Naive thymus-derived CD4-positive, alpha-beta T cell (primary cell): ENCODE measurements at regions not wholly inside any gene's neighbourhood (a gene's known extent, or its start where the extent isn't known, plus 50 kb on each side); places are given as distances from the start of the nearest gene placed in this dataset.

Source experiments
- ATAC-seq: fragments of 150-1000 bp; cut with Tn5 transposase; 2 replicates; pipeline ENCODE4 v1.10.0; 2021; ENCODE audit warnings: mild to moderate bottlenecking, moderate library complexity
- CTCF ChIA-PET: fragments of 350-600 bp; sonication (Branson Sonifier 250); formaldehyde crosslinking; loops from one replicate; lab custom pipeline; 2021; ENCODE audit warnings: antibody characterized with exemption; lab: Charles Lee
- POLR2A ChIA-PET: fragments of 350-600 bp; sonication (Branson Sonifier 250); formaldehyde crosslinking; loops from one replicate; lab custom pipeline; 2021; ENCODE audit warnings: antibody characterized with exemption, inconsistent platforms; lab: Charles Lee
- DNase-seq, 9 donors: peaks; one replicate each; pipeline versions ENCODE4 v3.0.0 to v3.0.0-alpha.2; 2020 to 2022; ENCODE audit warnings: mixed read lengths in 1 of 9
- H3K27ac ChIP-seq: one replicate; pipeline ENCODE4 v1.7.0; 2013; ENCODE audit warnings: mild to moderate bottlenecking, low read depth, low read length, moderate library complexity
- H3K27me3 ChIP-seq, 2 donors: one replicate each; pipeline ENCODE4 v1.7.0; 2013; ENCODE audit warnings: low read length in 2 of 2, mild to moderate bottlenecking in 2 of 2, moderate library complexity in 2 of 2; ENCODE audit not compliant: control insufficient read depth in 2 of 2, insufficient read depth in 2 of 2
- H3K36me3 ChIP-seq, 3 experiments: 1 replicate in 2 of 3; 2 replicates in 1 of 3; pipeline ENCODE4 v1.7.0; 2013; ENCODE audit warnings: low read length in 3 of 3, mild to moderate bottlenecking in 3 of 3, moderate library complexity in 1 of 3; ENCODE audit not compliant: insufficient read depth in 3 of 3, control insufficient read depth in 2 of 3
- H3K4me1 ChIP-seq, 2 donors: one replicate each; pipeline ENCODE4 v1.7.0; 2013; ENCODE audit warnings: low read length in 2 of 2, mild to moderate bottlenecking in 2 of 2, moderate library complexity in 1 of 2; ENCODE audit not compliant: control insufficient read depth in 2 of 2, insufficient read depth in 2 of 2
- H3K4me3 ChIP-seq: 2 replicates; pipeline ENCODE4 v1.7.0; 2013; ENCODE audit warnings: mild to moderate bottlenecking, low read length
- H3K9me3 ChIP-seq, 3 experiments: 1 replicate in 2 of 3; 2 replicates in 1 of 3; pipeline ENCODE4 v1.7.0; 2013; ENCODE audit warnings: low read length in 3 of 3; ENCODE audit not compliant: control insufficient read depth in 2 of 3
- H3K27ac Mint-ChIP-seq, 9 donors: one replicate each; pipeline ENCODE4 v1.8.0; 2020 to 2022; ENCODE audit warnings: mixed read lengths in 9 of 9, mild to moderate bottlenecking in 8 of 9, moderate library complexity in 5 of 9, inconsistent platforms in 2 of 9
- H3K27me3 Mint-ChIP-seq, 5 donors: one replicate each; pipeline ENCODE4 v1.8.0; 2021 to 2022; ENCODE audit warnings: mixed read lengths in 5 of 5, mild to moderate bottlenecking in 1 of 5
- H3K36me3 Mint-ChIP-seq, 5 donors: one replicate each; pipeline ENCODE4 v1.8.0; 2020 to 2022; ENCODE audit warnings: mixed read lengths in 5 of 5, mild to moderate bottlenecking in 3 of 5, inconsistent platforms in 1 of 5
- H3K4me1 Mint-ChIP-seq, 7 donors: one replicate each; pipeline ENCODE4 v1.8.0; 2020 to 2022; ENCODE audit warnings: mixed read lengths in 7 of 7, mild to moderate bottlenecking in 3 of 7, inconsistent platforms in 1 of 7
- H3K4me3 Mint-ChIP-seq, 10 donors: one replicate each; pipeline ENCODE4 v1.8.0; 2020 to 2022; ENCODE audit warnings: mild to moderate bottlenecking in 10 of 10, mixed read lengths in 10 of 10, moderate library complexity in 6 of 10, inconsistent platforms in 2 of 10
- H3K9me3 Mint-ChIP-seq, 11 donors: one replicate each; pipeline ENCODE4 v1.8.0; 2020 to 2022; ENCODE audit warnings: mixed read lengths in 11 of 11, mild to moderate bottlenecking in 4 of 11, inconsistent platforms in 1 of 11, moderate library complexity in 1 of 11
- intact Hi-C, 2 donors: fragments of 100-400 bp; cut with micrococcal nuclease; formaldehyde crosslinking; loops; one replicate each; pipeline ENCODE4 v1.15.1; 2023

GRCh38 chr2:14126846-14127245 lies 505.7 kb upstream of the LRATD1 start:
- no peaks in the 10 kb centered on the region for H3K4me1 ChIP-seq
- no peak overlapping the region for H3K27ac ChIP-seq
- H3K27me3 ChIP-seq, result no peaks in the 10 kb centered on the region
- DNase-seq, result no peak
- no peak overlapping the region for H3K27ac Mint-ChIP-seq
- peaks cover 0 to 19% (median 4%) of the 10 kb centered on the region in 11 donors for H3K9me3 Mint-ChIP-seq
- POLR2A ChIA-PET, result no interaction called here
- intact Hi-C loops, result no loop called here
- H3K4me3 ChIP-seq, result no peak overlapping the region
- ATAC-seq, result no peak
- CTCF ChIA-PET, result no interaction called here
- no peaks in the 10 kb centered on the region for H3K36me3 ChIP-seq
- H3K4me1 Mint-ChIP-seq, result no peaks in the 10 kb centered on the region
- H3K9me3 ChIP-seq, result no peaks in the 10 kb centered on the region
- H3K4me3 Mint-ChIP-seq, result no peak overlapping the region
- no peaks in the 10 kb centered on the region for H3K27me3 Mint-ChIP-seq
- H3K36me3 Mint-ChIP-seq, result no peaks in the 10 kb centered on the region

- Mint-ChIP-seq H3K9me3 (peaks cover 0 to 17% (median 6%) of the 10 kb centered on the region in 11 donors), H3K4me1 (no peaks in the 10 kb centered on the region), H3K27ac (no peak overlapping the region), H3K27me3 (no peaks in the 10 kb centered on the region), H3K4me3 (no peak overlapping the region), H3K36me3 (peaks cover 0 to 2% (median 0%) of the 10 kb centered on the region in 5 donors)
- Histone ChIP-seq H3K9me3 (no peaks in the 10 kb centered on the region), H3K4me1 (no peaks in the 10 kb centered on the region), H3K27ac (no peak overlapping the region), H3K27me3 (no peaks in the 10 kb centered on the region), H3K4me3 (no peak overlapping the region), H3K36me3 (no peaks in the 10 kb centered on the region)
- ChIA-PET CTCF (no interaction called here), POLR2A (no interaction called here)
- ATAC-seq (no peak), DNase-seq (no peak)
- intact Hi-C loops, result no loop called here
Observed at GRCh38 chr2:14127765-14128164, 504.8 kb upstream of the LRATD1 start.

- Histone ChIP-seq H3K9me3 (no peaks in the 10 kb centered on the region), H3K27me3 (no peaks in the 10 kb centered on the region), H3K27ac (no peak overlapping the region), H3K4me3 (no peak overlapping the region), H3K4me1 (no peaks in the 10 kb centered on the region), H3K36me3 (no peaks in the 10 kb centered on the region)
- ATAC-seq, result no peak
- DNase-seq, result no peak
- POLR2A ChIA-PET, result no interaction called here
- H3K4me1 Mint-ChIP-seq, result no peaks in the 10 kb centered on the region
- no peaks in the 10 kb centered on the region for H3K27me3 Mint-ChIP-seq
- peaks cover 0 to 4% (median 0%) of the 10 kb centered on the region in 5 donors for H3K36me3 Mint-ChIP-seq
- CTCF ChIA-PET, result no interaction called here
- peaks cover 0 to 22% (median 8%) of the 10 kb centered on the region in 11 donors for H3K9me3 Mint-ChIP-seq
- no peak overlapping the region for H3K4me3 Mint-ChIP-seq
- intact Hi-C loops, result no loop called here
- H3K27ac Mint-ChIP-seq, result no peak overlapping the region
Observed at GRCh38 chr2:14132386-14132785, 500.1 kb upstream of the LRATD1 start.

GRCh38 chr2:14134771-14135170 lies 497.7 kb upstream of the LRATD1 start:
- H3K4me3 ChIP-seq, result no peak overlapping the region
- intact Hi-C loops, result no loop called here
- no peaks in the 10 kb centered on the region for H3K27me3 ChIP-seq
- Mint-ChIP-seq H3K27ac (no peak overlapping the region), H3K4me1 (no peaks in the 10 kb centered on the region), H3K36me3 (peaks cover 0 to 4% (median 0%) of the 10 kb centered on the region in 5 donors), H3K9me3 (peaks cover 0 to 18% (median 7%) of the 10 kb centered on the region in 11 donors), H3K4me3 (no peak overlapping the region), H3K27me3 (no peaks in the 10 kb centered on the region)
- no peaks in the 10 kb centered on the region for H3K36me3 ChIP-seq
- DNase-seq (no peak), ATAC-seq (no peak)
- no peaks in the 10 kb centered on the region for H3K9me3 ChIP-seq
- ChIA-PET CTCF (no interaction called here), POLR2A (no interaction called here)
- no peak overlapping the region for H3K27ac ChIP-seq
- no peaks in the 10 kb centered on the region for H3K4me1 ChIP-seq

GRCh38 chr2:14136030-14136429 lies 496.5 kb upstream of the LRATD1 start:
- no peaks in the 10 kb centered on the region for H3K27me3 ChIP-seq
- Mint-ChIP-seq H3K4me3 (no peak overlapping the region), H3K9me3 (peaks cover 0 to 18% (median 7%) of the 10 kb centered on the region in 11 donors), H3K4me1 (no peaks in the 10 kb centered on the region), H3K27me3 (no peaks in the 10 kb centered on the region), H3K27ac (no peak overlapping the region), H3K36me3 (peaks cover 0 to 4% (median 0%) of the 10 kb centered on the region in 5 donors)
- no peaks in the 10 kb centered on the region for H3K9me3 ChIP-seq
- POLR2A ChIA-PET, result no interaction called here
- CTCF ChIA-PET, result no interaction called here
- no peak for ATAC-seq
- intact Hi-C loops, result no loop called here
- no peaks in the 10 kb centered on the region for H3K36me3 ChIP-seq
- H3K4me3 ChIP-seq, result no peak overlapping the region
- no peak for DNase-seq
- no peak overlapping the region for H3K27ac ChIP-seq
- H3K4me1 ChIP-seq, result no peaks in the 10 kb centered on the region

- H3K9me3 Mint-ChIP-seq, result peaks cover 0 to 18% (median 6%) of the 10 kb centered on the region in 11 donors
- H3K36me3 ChIP-seq, result no peaks in the 10 kb centered on the region
- intact Hi-C loops, result no loop called here
Observed at GRCh38 chr2:14137643-14138042, 494.9 kb upstream of the LRATD1 start.

GRCh38 chr2:14140009-14140550 lies 492.4 kb upstream of the LRATD1 start:
- POLR2A ChIA-PET, result no interaction called here
- ATAC-seq (no peak), DNase-seq (no peak)
- Histone ChIP-seq H3K27me3 (no peaks in the 10 kb centered on the region), H3K9me3 (no peaks in the 10 kb centered on the region), H3K4me3 (no peak overlapping the region), H3K4me1 (no peaks in the 10 kb centered on the region), H3K27ac (no peak overlapping the region), H3K36me3 (no peaks in the 10 kb centered on the region)
- Mint-ChIP-seq H3K27me3 (no peaks in the 10 kb centered on the region), H3K27ac (no peak overlapping the region), H3K4me1 (no peaks in the 10 kb centered on the region), H3K36me3 (no peaks in the 10 kb centered on the region), H3K4me3 (no peak overlapping the region), H3K9me3 (peaks cover 0 to 12% (median 7%) of the 10 kb centered on the region in 11 donors)
- intact Hi-C loops, result no loop called here
- CTCF ChIA-PET, result no interaction called here

More at GRCh38 chr2:14137643-14138042, 494.9 kb upstream of the LRATD1 start:
- ChIA-PET POLR2A (no interaction called here), CTCF (no interaction called here)
- DNase-seq (no peak), ATAC-seq (no peak)
- Mint-ChIP-seq H3K27ac (no peak overlapping the region), H3K4me3 (no peak overlapping the region), H3K27me3 (no peaks in the 10 kb centered on the region), H3K4me1 (no peaks in the 10 kb centered on the region), H3K36me3 (peaks cover 0 to 3% (median 0%) of the 10 kb centered on the region in 5 donors)
- no peaks in the 10 kb centered on the region for H3K4me1 ChIP-seq
- no peaks in the 10 kb centered on the region for H3K27me3 ChIP-seq
- H3K4me3 ChIP-seq, result no peak overlapping the region
- no peak overlapping the region for H3K27ac ChIP-seq
- no peaks in the 10 kb centered on the region for H3K9me3 ChIP-seq
